ENCODE measurements at regions not wholly inside any gene's neighbourhood (a gene's known extent, or its start where the extent isn't known, plus 50 kb on each side); places are given as distances from the start of the nearest gene placed in this dataset.

- Histone ChIP-seq H3K9me3 (no peaks in the 10 kb centered on the region; the same call in 1 of the 2 replicates), H3K4me3 (no peak overlapping the region), H3K27me3 (no peaks in the 10 kb centered on the region; the same call in 1 of the 2 replicates), H3K36me3 (no peaks in the 10 kb centered on the region)
- DNase-seq, result no peak
Measured at GRCh38 chr2:36058076-36058475, 297.5 kb upstream of the CRIM1 start.

GRCh38 chr2:36052819-36053218 is 302.8 kb upstream of the CRIM1 start:
- Histone ChIP-seq H3K27me3 (no peaks in the 10 kb centered on the region), H3K9me3 (no peaks in the 10 kb centered on the region; the same call in 1 of the 2 replicates), H3K36me3 (no peaks in the 10 kb centered on the region), H3K4me3 (no peak overlapping the region)
- DNase-seq, result no peak

GRCh38 chr2:36044411-36044810 is 311.2 kb upstream of the CRIM1 start:
- Histone ChIP-seq H3K9me3 (no peaks in the 10 kb centered on the region), H3K27me3 (peaks cover 6% of the 10 kb centered on the region; the same call in 1 of the 2 replicates), H3K4me3 (no peak overlapping the region), H3K36me3 (no peaks in the 10 kb centered on the region)
- no peak for DNase-seq

- no peak for DNase-seq
- Histone ChIP-seq H3K36me3 (no peaks in the 10 kb centered on the region), H3K4me3 (no peak overlapping the region)
Measured at GRCh38 chr2:36035137-36035536, 320.4 kb upstream of the CRIM1 start.

GRCh38 chr2:36032046-36032445 is 323.5 kb upstream of the CRIM1 start:
- DNase-seq, result no peak
- Histone ChIP-seq H3K27me3 (peaks cover 2% of the 10 kb centered on the region; the same call in 1 of the 2 replicates), H3K4me3 (no peak overlapping the region), H3K36me3 (no peaks in the 10 kb centered on the region), H3K9me3 (no peaks in the 10 kb centered on the region)

More at GRCh38 chr2:36035137-36035536, 320.4 kb upstream of the CRIM1 start:
- no peaks in the 10 kb centered on the region for H3K9me3 ChIP-seq
- H3K27me3 ChIP-seq, result no peaks in the 10 kb centered on the region; the same call in 1 of the 2 replicates

DNA sequence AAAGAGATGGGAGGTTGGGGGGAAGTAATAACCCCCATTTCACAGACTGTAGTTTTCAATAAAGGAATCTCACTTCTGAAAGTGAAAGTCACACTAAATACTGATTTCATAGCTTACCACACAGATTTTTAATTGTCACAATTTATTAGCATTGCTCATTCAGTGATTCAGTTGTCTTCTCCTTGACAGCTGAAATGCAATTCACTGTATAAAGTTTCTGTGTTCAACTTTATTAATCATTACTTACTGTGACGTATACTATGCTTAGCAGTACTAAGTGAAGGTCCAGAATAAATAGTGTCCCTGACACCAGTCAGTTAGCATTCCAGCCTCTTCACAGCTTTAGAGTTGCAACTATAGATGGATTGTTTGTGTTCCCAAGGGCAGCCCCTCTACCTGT is 324.1 kb upstream of the CRIM1 start:
- no peak for DNase-seq
- no peaks in the 10 kb centered on the region for H3K9me3 ChIP-seq
- H3K36me3 ChIP-seq, result no peaks in the 10 kb centered on the region
- no peak overlapping the region for H3K4me3 ChIP-seq
- peaks cover 2% of the 10 kb centered on the region; the same call in 1 of the 2 replicates for H3K27me3 ChIP-seq

DNA sequence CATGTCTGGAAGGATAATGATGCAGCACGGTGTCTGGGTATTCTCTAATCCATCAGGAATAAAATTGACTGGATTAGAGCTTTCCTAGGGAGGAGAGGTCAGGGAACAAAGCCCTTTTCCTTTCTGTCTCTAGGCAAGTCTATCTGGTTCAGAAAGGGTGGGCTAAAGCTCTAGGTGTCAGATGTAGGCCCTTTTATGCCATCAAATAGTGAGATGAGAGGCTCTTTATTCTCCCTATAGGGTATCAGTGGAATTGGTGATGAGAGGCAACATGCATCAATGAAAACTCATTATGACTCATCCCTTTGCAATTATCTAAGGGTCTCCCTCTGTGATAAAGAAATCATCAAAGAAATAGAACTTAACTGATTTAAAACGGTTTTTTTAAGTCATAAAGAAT is 328.0 kb upstream of the CRIM1 start:
- Histone ChIP-seq H3K9me3 (no peaks in the 10 kb centered on the region), H3K27me3 (peaks cover 2% of the 10 kb centered on the region; the same call in 1 of the 2 replicates), H3K36me3 (no peaks in the 10 kb centered on the region), H3K4me3 (no peak overlapping the region)
- DNase-seq, result no peak

DNA sequence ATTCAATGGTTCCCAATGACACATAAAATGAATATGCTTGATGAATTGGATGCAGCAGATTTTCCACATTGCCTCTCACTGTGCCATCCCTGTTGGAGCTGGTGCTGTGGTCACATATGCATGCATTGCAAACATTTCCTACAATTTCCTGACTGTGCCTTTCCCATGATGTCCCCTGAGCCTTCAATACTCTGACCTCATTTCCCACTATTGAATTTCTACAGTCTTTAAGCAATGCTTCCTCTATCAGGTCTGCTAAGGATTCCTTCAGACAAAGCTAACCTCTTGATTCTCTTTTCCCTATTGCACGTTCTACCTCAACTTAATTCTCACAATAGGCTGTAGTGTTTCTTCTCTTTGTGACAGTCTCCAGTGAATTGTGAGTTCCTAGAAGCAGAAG is 342.5 kb upstream of the CRIM1 start:
- peaks cover 7% of the 10 kb centered on the region for H3K27me3 ChIP-seq
- H3K4me3 ChIP-seq, result no peak overlapping the region
- no peak for DNase-seq
- no peaks in the 10 kb centered on the region for H3K36me3 ChIP-seq
- no peaks in the 10 kb centered on the region for H3K9me3 ChIP-seq

GRCh38 chr2:36006444-36006843 is 349.1 kb upstream of the CRIM1 start:
- Histone ChIP-seq H3K9me3 (no peaks in the 10 kb centered on the region), H3K4me3 (no peak overlapping the region), H3K36me3 (no peaks in the 10 kb centered on the region), H3K27me3 (peaks cover 3% of the 10 kb centered on the region)
- no peak for DNase-seq

- no peaks in the 10 kb centered on the region for H3K9me3 ChIP-seq
- H3K36me3 ChIP-seq, result no peaks in the 10 kb centered on the region
- peaks cover 3% of the 10 kb centered on the region for H3K27me3 ChIP-seq
- no peak overlapping the region for H3K4me3 ChIP-seq
- no peak for DNase-seq
Measured at GRCh38 chr2:36002941-36003340, 352.6 kb upstream of the CRIM1 start.

GRCh38 chr2:35997488-35997887 is 358.1 kb upstream of the CRIM1 start:
- no peak for DNase-seq
- Histone ChIP-seq H3K4me3 (no peak overlapping the region), H3K36me3 (no peaks in the 10 kb centered on the region), H3K27me3 (peaks cover 3% of the 10 kb centered on the region), H3K9me3 (no peaks in the 10 kb centered on the region)

- DNase-seq, result no peak
- Histone ChIP-seq H3K4me3 (no peak overlapping the region), H3K27me3 (0 out of 2 replicates have a peak, but pooled peaks cover 2% of the 10 kb centered on the region), H3K36me3 (no peaks in the 10 kb centered on the region), H3K9me3 (no peaks in the 10 kb centered on the region)
Measured at GRCh38 chr2:35989503-35989902, 366.1 kb upstream of the CRIM1 start.

GRCh38 chr2:35989040-35989439 is 366.5 kb upstream of the CRIM1 start:
- no peaks in the 10 kb centered on the region for H3K9me3 ChIP-seq
- H3K36me3 ChIP-seq, result no peaks in the 10 kb centered on the region
- DNase-seq, result no peak
- no peak overlapping the region for H3K4me3 ChIP-seq
- 0 out of 2 replicates have a peak, but pooled peaks cover 2% of the 10 kb centered on the region for H3K27me3 ChIP-seq

GRCh38 chr2:35986871-35987270 is 368.7 kb upstream of the CRIM1 start:
- Histone ChIP-seq H3K9me3 (no peaks in the 10 kb centered on the region), H3K36me3 (no peaks in the 10 kb centered on the region), H3K27me3 (peaks cover 5% of the 10 kb centered on the region; the same call in 1 of the 2 replicates), H3K4me3 (no peak overlapping the region)
- no peak for DNase-seq

GRCh38 chr2:35978218-35978617 is 377.4 kb upstream of the CRIM1 start:
- DNase-seq, result no peak
- Histone ChIP-seq H3K4me3 (no peak overlapping the region), H3K9me3 (no peaks in the 10 kb centered on the region), H3K36me3 (no peaks in the 10 kb centered on the region), H3K27me3 (peaks cover 6% of the 10 kb centered on the region)

GRCh38 chr2:35976611-35977010 is 379.0 kb upstream of the CRIM1 start:
- no peak for DNase-seq
- no peak overlapping the region for H3K4me3 ChIP-seq

GRCh38 chr2:35973737-35974132 is 381.8 kb upstream of the CRIM1 start:
- Histone ChIP-seq H3K9me3 (no peaks in the 10 kb centered on the region), H3K27me3 (peaks cover 10% of the 10 kb centered on the region), H3K4me3 (no peak overlapping the region), H3K36me3 (no peaks in the 10 kb centered on the region)
- DNase-seq, result no peak

More at GRCh38 chr2:35976611-35977010, 379.0 kb upstream of the CRIM1 start:
- H3K27me3 ChIP-seq, result peaks cover 4% of the 10 kb centered on the region; the same call in 1 of the 2 replicates
- H3K36me3 ChIP-seq, result no peaks in the 10 kb centered on the region
- no peaks in the 10 kb centered on the region for H3K9me3 ChIP-seq

- no peak overlapping the region for H3K4me3 ChIP-seq
- H3K9me3 ChIP-seq, result no peaks in the 10 kb centered on the region
- DNase-seq, result no peak
- H3K36me3 ChIP-seq, result no peaks in the 10 kb centered on the region
- H3K27me3 ChIP-seq, result peaks cover 10% of the 10 kb centered on the region
Measured at GRCh38 chr2:35973132-35973736, 382.3 kb upstream of the CRIM1 start.

Measured in MG63 (cell line).